ENCODE measurements at regions not wholly inside any gene's neighbourhood (a gene's known extent, or its start where the extent isn't known, plus 50 kb on each side); places are given as distances from the start of the nearest gene placed in this dataset.

DNA sequence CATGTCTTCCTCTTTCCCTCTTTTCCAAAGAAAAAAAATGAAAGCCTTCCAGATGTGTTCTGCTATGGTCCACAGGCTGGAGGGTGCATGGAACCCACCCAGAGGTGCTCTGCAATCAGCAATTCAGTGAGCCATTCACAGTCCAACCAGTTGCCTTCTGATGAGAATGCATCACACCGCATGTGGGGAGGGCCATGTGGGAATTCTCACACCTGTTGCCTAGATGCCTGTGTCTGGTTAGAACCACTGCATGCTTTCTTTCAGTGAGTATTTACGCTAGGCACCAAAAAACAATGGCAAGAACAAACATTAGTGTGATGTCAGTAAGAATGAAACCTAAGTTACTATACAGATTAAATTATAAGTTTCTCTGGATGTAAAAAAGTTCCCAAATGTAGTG, 311.6 kb upstream of the CDYL start:
- no peaks in the 10 kb centered on the region for H3K36me3 Mint-ChIP-seq (ENCODE audit: low read depth, unreplicated experiment)
- H3K27ac Mint-ChIP-seq (ENCODE audit: unreplicated experiment): no peak overlapping the region
- no peaks in the 10 kb centered on the region for H3K9me3 Mint-ChIP-seq (ENCODE audit: unreplicated experiment)
- TF ChIP-seq, protein P1, sequence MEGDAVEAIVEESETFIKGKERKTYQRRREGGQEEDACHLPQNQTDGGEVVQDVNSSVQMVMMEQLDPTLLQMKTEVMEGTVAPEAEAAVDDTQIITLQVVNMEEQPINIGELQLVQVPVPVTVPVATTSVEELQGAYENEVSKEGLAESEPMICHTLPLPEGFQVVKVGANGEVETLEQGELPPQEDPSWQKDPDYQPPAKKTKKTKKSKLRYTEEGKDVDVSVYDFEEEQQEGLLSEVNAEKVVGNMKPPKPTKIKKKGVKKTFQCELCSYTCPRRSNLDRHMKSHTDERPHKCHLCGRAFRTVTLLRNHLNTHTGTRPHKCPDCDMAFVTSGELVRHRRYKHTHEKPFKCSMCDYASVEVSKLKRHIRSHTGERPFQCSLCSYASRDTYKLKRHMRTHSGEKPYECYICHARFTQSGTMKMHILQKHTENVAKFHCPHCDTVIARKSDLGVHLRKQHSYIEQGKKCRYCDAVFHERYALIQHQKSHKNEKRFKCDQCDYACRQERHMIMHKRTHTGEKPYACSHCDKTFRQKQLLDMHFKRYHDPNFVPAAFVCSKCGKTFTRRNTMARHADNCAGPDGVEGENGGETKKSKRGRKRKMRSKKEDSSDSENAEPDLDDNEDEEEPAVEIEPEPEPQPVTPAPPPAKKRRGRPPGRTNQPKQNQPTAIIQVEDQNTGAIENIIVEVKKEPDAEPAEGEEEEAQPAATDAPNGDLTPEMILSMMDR (IDR thresholded peaks at IDR 0.05; ENCODE audit: unreplicated experiment): no peak
- no peaks in the 10 kb centered on the region for H3K27me3 Mint-ChIP-seq (ENCODE audit: unreplicated experiment)
- peaks cover 8% of the 10 kb centered on the region for H3K4me1 Mint-ChIP-seq (ENCODE audit: unreplicated experiment)
- DNase-seq (ENCODE audit: low spot score): no peak
- H3K4me3 Mint-ChIP-seq (ENCODE audit: unreplicated experiment): no peak overlapping the region

DNA sequence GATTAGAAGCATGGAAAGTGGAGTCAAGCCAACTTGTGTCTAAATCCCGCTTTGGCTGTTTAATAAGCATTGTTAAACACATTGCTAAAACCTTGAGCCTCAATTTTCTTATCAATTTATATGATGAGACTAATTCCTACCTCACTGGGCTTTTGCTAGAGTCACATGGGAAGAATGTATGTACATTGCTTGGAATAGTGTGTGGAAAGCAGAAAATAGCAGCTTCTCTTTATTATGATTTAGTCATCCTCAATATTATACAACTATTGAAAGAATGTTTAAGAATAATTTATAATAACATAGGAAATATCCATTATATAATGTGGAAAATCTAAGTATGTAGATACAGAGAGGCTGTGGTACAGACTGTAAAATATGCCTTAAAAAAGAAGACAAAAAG, 313.0 kb upstream of the CDYL start:
- H3K27ac Mint-ChIP-seq (ENCODE audit: unreplicated experiment): no peak overlapping the region
- H3K4me1 Mint-ChIP-seq (ENCODE audit: unreplicated experiment): peaks cover 19% of the 10 kb centered on the region
- H3K36me3 Mint-ChIP-seq (ENCODE audit: low read depth, unreplicated experiment): peaks cover 5% of the 10 kb centered on the region
- no peaks in the 10 kb centered on the region for H3K9me3 Mint-ChIP-seq (ENCODE audit: unreplicated experiment)
- DNase-seq (ENCODE audit: low spot score): no peak
- H3K4me3 Mint-ChIP-seq (ENCODE audit: unreplicated experiment): no peak overlapping the region
- H3K27me3 Mint-ChIP-seq (ENCODE audit: unreplicated experiment): peaks cover 3% of the 10 kb centered on the region
- TF ChIP-seq, protein P1 (IDR thresholded peaks at IDR 0.05; ENCODE audit: unreplicated experiment): no peak

DNA sequence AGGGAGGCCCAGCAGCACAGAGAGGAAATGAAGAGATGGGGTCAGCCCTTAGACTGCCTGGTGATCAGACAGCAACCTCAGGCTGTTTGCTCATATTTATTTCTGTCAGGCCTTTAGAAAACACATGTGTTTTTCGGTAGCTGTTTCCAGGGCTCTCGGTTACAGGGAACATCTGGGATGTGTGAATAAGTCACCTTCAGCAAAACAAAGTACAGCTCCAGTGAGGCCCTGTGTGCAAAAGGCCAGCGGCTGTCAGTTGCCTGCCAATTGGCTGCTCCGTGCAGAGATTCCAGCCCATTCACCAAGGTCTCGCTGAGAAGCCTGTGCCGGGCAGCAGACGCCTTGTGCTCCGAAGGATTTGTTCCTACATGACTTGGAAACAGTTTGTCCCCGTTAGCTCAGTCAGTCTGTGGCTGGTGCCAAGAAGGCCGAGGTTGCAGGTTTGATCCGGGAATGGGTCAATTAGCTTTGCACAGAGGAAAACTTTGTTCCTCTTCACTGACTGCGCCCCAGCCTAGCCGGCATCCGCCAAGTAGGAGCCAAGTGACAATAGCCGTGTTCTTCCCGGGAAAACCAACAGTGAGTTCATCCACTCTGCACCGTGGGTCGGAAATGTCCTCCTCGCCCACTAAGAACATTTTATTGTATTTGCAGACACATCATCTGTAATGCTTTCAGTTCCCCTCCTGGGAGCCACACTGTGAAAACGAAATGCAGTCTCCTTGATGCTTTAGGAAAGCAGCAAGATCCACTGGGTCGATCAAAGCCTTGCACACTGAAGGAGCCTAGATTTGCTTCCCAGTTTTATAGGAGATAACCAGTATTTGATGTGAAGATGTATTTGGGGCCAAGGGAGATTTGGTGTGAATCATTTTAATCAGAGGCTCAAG, 315.4 kb upstream of the CDYL start:
- TF ChIP-seq, protein P1 (IDR thresholded peaks at IDR 0.05; ENCODE audit: unreplicated experiment): no peak
- Mint-ChIP-seq H3K4me3 (ENCODE audit: unreplicated experiment) (no peak overlapping the region), H3K27me3 (ENCODE audit: unreplicated experiment) (peaks cover 3% of the 10 kb centered on the region), H3K9me3 (ENCODE audit: unreplicated experiment) (no peaks in the 10 kb centered on the region), H3K36me3 (ENCODE audit: low read depth, unreplicated experiment) (peaks cover 5% of the 10 kb centered on the region), H3K27ac (ENCODE audit: unreplicated experiment) (no peak overlapping the region), H3K4me1 (ENCODE audit: unreplicated experiment) (peaks cover 16% of the 10 kb centered on the region)
- no peak for DNase-seq (ENCODE audit: low spot score)

DNA sequence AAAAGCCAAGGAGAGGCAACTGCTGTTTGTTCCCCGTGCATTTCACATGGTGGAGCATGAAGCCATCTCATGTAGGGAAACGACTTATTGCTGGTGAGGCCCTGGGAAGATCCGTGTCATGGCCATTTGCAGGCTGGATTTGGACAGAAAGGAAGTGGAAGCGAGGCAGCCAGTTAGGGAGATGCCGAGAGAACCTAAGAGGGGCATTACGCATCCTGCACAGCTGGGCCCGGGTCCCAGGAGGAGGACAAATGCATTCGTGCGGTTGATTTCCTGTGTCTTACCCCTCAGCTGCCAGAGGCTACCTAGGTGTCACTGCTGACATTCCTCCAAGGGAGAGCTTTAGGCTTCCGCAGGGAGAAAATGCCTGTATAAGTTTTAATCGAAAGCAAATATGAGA, 316.2 kb upstream of the CDYL start:
- DNase-seq (ENCODE audit: low spot score): no peak
- Mint-ChIP-seq H3K4me3 (ENCODE audit: unreplicated experiment) (no peak overlapping the region), H3K36me3 (ENCODE audit: low read depth, unreplicated experiment) (peaks cover 5% of the 10 kb centered on the region), H3K27me3 (ENCODE audit: unreplicated experiment) (peaks cover 3% of the 10 kb centered on the region), H3K27ac (ENCODE audit: unreplicated experiment) (no peak overlapping the region), H3K4me1 (ENCODE audit: unreplicated experiment) (peaks cover 16% of the 10 kb centered on the region), H3K9me3 (ENCODE audit: unreplicated experiment) (no peaks in the 10 kb centered on the region)
- TF ChIP-seq, protein P1 (IDR thresholded peaks at IDR 0.05; ENCODE audit: unreplicated experiment): no peak

DNA sequence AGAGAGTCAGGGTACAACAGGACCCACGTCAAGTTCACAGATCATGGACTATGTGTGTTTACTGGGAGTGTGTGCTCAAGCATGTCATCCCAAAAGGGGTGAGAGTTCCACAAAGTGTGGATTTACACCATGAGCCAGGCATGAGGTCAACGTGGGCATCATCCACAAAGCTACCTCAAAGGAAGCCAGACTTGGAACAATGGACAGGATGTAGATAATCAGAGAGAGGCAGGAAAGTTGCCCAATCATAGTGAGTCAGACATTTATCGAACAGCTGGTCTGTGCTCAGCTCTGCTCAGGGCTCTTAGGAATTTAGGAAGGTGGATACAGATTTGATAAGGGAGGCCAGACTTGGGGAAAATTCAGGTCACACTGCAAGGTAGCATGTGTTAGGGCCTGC, 317.2 kb upstream of the CDYL start:
- Mint-ChIP-seq H3K27ac (ENCODE audit: unreplicated experiment) (peak overlapping the region; percentile 87), H3K27me3 (ENCODE audit: unreplicated experiment) (peaks cover 3% of the 10 kb centered on the region), H3K4me1 (ENCODE audit: unreplicated experiment) (peaks cover 16% of the 10 kb centered on the region), H3K36me3 (ENCODE audit: low read depth, unreplicated experiment) (peaks cover 5% of the 10 kb centered on the region), H3K9me3 (ENCODE audit: unreplicated experiment) (no peaks in the 10 kb centered on the region), H3K4me3 (ENCODE audit: unreplicated experiment) (no peak overlapping the region)
- peak; percentile 17 for DNase-seq (ENCODE audit: low spot score)
- TF ChIP-seq, protein P1 (IDR thresholded peaks at IDR 0.05; ENCODE audit: unreplicated experiment): no peak

All from endothelial cell (in vitro differentiated cells).